CD4-positive, alpha-beta T cell (primary cell): ENCODE measurements at regions not wholly inside any gene's neighbourhood (a gene's known extent, or its start where the extent isn't known, plus 50 kb on each side); places are given as distances from the start of the nearest gene placed in this dataset.

Source experiments
- ATAC-seq: fragments of 200-7000 bp; cut with Tn5 transposase; one replicate; pipeline ENCODE4 v1.10.0; 2022; ENCODE audit warnings: mild to moderate bottlenecking; ENCODE audit not compliant: poor library complexity
- CTCF ChIA-PET: fragments of 350-600 bp; sonication (Branson Sonifier 250); formaldehyde crosslinking; loops from one replicate; lab custom pipeline; 2021; ENCODE audit warnings: antibody characterized with exemption, inconsistent platforms; lab: Charles Lee
- POLR2A ChIA-PET: fragments of 350-600 bp; sonication (Branson Sonifier 250); formaldehyde crosslinking; loops from one replicate; lab custom pipeline; 2021; ENCODE audit warnings: antibody characterized with exemption, inconsistent platforms; lab: Charles Lee
- DNase-seq, 14 experiments: peaks; one replicate each; pipeline ENCODE4 v3.0.0-alpha.2; 2013 to 2020; ENCODE audit warnings: mixed read lengths in 2 of 14
- H3K27ac ChIP-seq, 2 donors: one replicate each; pipeline versions ENCODE4 v1.5.1 to v1.7.0; 2013; ENCODE audit warnings: low read length in 2 of 2, low read depth in 1 of 2, mild to moderate bottlenecking in 1 of 2
- H3K27me3 ChIP-seq, 2 experiments: 1 replicate in 1 of 2; 2 replicates in 1 of 2; pipeline versions ENCODE4 v1.6.1 to v1.7.0; 2013; ENCODE audit warnings: low read length in 2 of 2, control low read depth in 1 of 2, mild to moderate bottlenecking in 1 of 2, moderate library complexity in 1 of 2; ENCODE audit not compliant: insufficient read depth in 2 of 2, control insufficient read depth in 1 of 2
- H3K36me3 ChIP-seq: one replicate; pipeline ENCODE4 v1.6.1; 2013; ENCODE audit warnings: low read length, control low read depth; ENCODE audit not compliant: insufficient read depth
- H3K4me1 ChIP-seq: one replicate; pipeline ENCODE4 v1.6.1; 2013; ENCODE audit warnings: low read length, control low read depth; ENCODE audit not compliant: insufficient read depth
- H3K4me3 ChIP-seq: one replicate; pipeline ENCODE4 v1.5.1; 2013; ENCODE audit warnings: mild to moderate bottlenecking, low read length, moderate library complexity
- H3K9me3 ChIP-seq, 2 experiments: 1 replicate in 1 of 2; 2 replicates in 1 of 2; pipeline versions ENCODE4 v1.6.1 to v1.7.0; 2013; ENCODE audit warnings: low read length in 2 of 2, mild to moderate bottlenecking in 2 of 2, control low read depth in 1 of 2, moderate library complexity in 1 of 2; ENCODE audit not compliant: control insufficient read depth in 1 of 2, insufficient read depth in 1 of 2
- H3K27ac Mint-ChIP-seq: one replicate; pipeline ENCODE4 v1.8.0; 2020; ENCODE audit warnings: mixed read lengths
- H3K27me3 Mint-ChIP-seq: one replicate; pipeline ENCODE4 v1.8.0; 2021; ENCODE audit warnings: mixed read lengths
- H3K36me3 Mint-ChIP-seq: one replicate; pipeline ENCODE4 v1.8.0; 2021; ENCODE audit warnings: low read depth, mixed read lengths
- H3K4me1 Mint-ChIP-seq: one replicate; pipeline ENCODE4 v1.8.0; 2021; ENCODE audit warnings: low read depth, mixed read lengths
- H3K4me3 Mint-ChIP-seq: one replicate; pipeline ENCODE4 v1.8.0; 2020; ENCODE audit warnings: mild to moderate bottlenecking, mixed read lengths
- H3K9me3 Mint-ChIP-seq: one replicate; pipeline ENCODE4 v1.8.0; 2020; ENCODE audit warnings: mixed read lengths
- CTCF ChIP-seq: fragments of 200-600 bp; IDR thresholded peaks from one replicate; pipeline ENCODE4 v1.8.0; 2022; ENCODE audit warnings: antibody characterized with exemption, mild to moderate bottlenecking
- intact Hi-C, 2 experiments: fragments of 100-400 bp; cut with DNase I in 1 of 2; cut with micrococcal nuclease in 1 of 2; formaldehyde crosslinking; loops; one replicate each; pipeline versions ENCODE4 v1.15.1 to v1.9.0; 2023 to 2025; cut with DNase I, micrococcal nuclease

DNA sequence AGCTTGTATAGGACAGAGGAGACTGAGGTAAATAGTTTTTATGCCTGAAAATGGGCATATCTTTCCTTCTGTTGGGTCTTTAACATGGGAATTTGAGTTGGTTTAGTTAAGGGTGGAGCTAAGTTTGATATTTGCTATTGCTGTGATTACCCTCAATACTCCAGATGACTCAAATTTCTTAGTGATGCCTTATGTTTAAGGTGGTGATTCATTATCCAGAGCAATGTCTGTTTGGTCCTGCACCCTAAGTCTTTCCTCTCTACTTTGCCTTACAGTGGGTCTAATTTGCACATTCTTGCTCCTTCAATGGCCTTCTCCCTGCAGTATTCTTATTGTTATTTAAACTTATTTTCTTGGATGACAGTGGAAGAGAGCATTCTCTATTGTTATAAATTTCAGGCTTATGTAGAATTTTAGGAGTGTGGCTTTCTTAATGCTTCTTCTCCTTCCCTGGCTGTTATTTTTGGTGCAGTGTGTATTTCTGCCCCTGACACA lies 312.9 kb upstream of the RPS23 start:
- H3K36me3 ChIP-seq, result no peaks in the 10 kb centered on the region
- intact Hi-C loops, result no loop called here
- CTCF ChIA-PET, result no interaction called here

DNA sequence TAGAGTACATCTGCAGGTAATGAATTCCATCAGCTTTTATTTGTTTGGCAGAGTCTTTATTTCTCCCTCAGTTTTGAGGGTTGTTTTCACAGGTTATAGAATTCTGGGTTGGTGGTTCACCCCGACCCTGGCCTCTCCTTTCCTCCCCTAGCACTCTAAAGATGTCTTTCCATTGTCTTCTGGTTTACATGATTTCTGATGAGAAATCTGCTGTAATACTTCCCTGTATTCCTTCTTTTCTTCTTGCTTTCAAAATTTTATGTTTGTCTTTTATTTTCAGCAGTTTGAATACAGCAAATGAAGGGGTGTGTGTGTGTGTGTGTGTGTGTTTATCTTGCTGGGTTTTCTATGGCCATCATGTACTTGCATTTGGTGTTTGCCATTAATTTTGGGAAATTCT lies 312.0 kb upstream of the RPS23 start:
- ATAC-seq, result no peak
- CTCF ChIA-PET, result no interaction called here
- no peak overlapping the region for H3K4me3 ChIP-seq

More for the DNA sequence above, 312.9 kb upstream of the RPS23 start:
- no peak overlapping the region for H3K4me3 Mint-ChIP-seq
- DNase-seq (no peak), ATAC-seq (no peak)
- Histone ChIP-seq H3K27ac (no peak overlapping the region), H3K4me3 (no peak overlapping the region), H3K4me1 (no peaks in the 10 kb centered on the region), H3K27me3 (peaks cover 0 to 3% of the 10 kb centered on the region in 2 experiments), H3K9me3 (no peaks in the 10 kb centered on the region)
- no peaks in the 10 kb centered on the region for H3K27me3 Mint-ChIP-seq
- TF ChIP-seq CTCF, result no peak
- H3K4me1 Mint-ChIP-seq, result no peaks in the 10 kb centered on the region
- H3K36me3 Mint-ChIP-seq, result no peaks in the 10 kb centered on the region
- POLR2A ChIA-PET, result no interaction called here
- H3K9me3 Mint-ChIP-seq, result peaks cover 7% of the 10 kb centered on the region
- no peak overlapping the region for H3K27ac Mint-ChIP-seq

DNA sequence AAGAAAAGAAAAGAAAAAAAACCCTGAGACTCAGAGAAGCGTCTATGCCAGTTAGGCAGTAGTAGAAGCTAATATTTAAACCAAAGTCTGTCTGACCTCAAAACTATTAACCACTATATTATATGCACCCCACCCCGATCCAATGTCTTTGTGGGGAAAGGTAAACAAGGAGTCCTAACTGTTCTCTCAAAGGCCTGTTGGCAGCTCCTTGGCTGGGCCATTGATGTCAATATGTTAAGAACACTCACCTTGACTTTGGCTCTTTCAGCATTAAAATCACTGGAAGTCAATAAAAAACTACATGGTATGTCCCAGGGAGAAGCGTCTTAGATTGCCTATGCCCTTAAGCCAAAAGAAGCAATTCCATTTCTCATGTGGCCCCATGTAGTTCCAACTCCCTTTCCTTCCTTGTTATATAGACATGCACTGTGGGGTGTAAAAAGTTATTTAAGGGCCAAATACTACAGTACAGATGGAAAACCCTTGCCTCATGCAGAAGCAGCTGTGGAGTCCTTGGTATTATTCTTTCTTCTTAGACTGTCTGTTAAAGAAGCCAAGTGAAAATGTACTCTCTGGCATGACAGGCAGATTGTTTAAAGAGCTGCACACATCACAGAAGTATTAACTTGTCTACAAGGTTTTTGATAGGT lies 308.6 kb upstream of the RPS23 start:
- Mint-ChIP-seq H3K27ac (no peak overlapping the region), H3K27me3 (peaks cover 5% of the 10 kb centered on the region), H3K9me3 (peaks cover 16% of the 10 kb centered on the region), H3K36me3 (no peaks in the 10 kb centered on the region), H3K4me3 (no peak overlapping the region), H3K4me1 (no peaks in the 10 kb centered on the region)
- intact Hi-C loops, result no loop called here
- POLR2A ChIA-PET, result no interaction called here
- no peak for TF ChIP-seq CTCF
- H3K4me3 ChIP-seq, result no peak overlapping the region
- no peaks in the 10 kb centered on the region for H3K4me1 ChIP-seq
- H3K36me3 ChIP-seq, result no peaks in the 10 kb centered on the region
- H3K9me3 ChIP-seq, result peaks cover 0 to 13% of the 10 kb centered on the region in 2 experiments
- ATAC-seq (no peak), DNase-seq (no peak)
- no peaks in the 10 kb centered on the region for H3K27me3 ChIP-seq
- no peak overlapping the region for H3K27ac ChIP-seq
- CTCF ChIA-PET, result no interaction called here

More for the DNA sequence above, 312.0 kb upstream of the RPS23 start:
- no peak for DNase-seq
- TF ChIP-seq CTCF, result no peak
- Mint-ChIP-seq H3K36me3 (no peaks in the 10 kb centered on the region), H3K4me1 (no peaks in the 10 kb centered on the region), H3K4me3 (no peak overlapping the region), H3K27me3 (no peaks in the 10 kb centered on the region), H3K9me3 (peaks cover 7% of the 10 kb centered on the region), H3K27ac (no peak overlapping the region)
- Histone ChIP-seq H3K36me3 (no peaks in the 10 kb centered on the region), H3K9me3 (peaks cover 0 to under 1% of the 10 kb centered on the region in 2 experiments), H3K27me3 (peaks cover 0 to 3% of the 10 kb centered on the region in 2 experiments), H3K4me1 (no peaks in the 10 kb centered on the region), H3K27ac (no peak overlapping the region)
- POLR2A ChIA-PET, result no interaction called here
- intact Hi-C loops, result no loop called here
